ENCODE measurements at regions not wholly inside any gene's neighbourhood (a gene's known extent, or its start where the extent isn't known, plus 50 kb on each side); places are given as distances from the start of the nearest gene placed in this dataset.
"Not testable (repeated sequence)": the region's sequence is repeated elsewhere in the genome, so short reads cannot be mapped to it uniquely, and the experiment has no call there.

DNA sequence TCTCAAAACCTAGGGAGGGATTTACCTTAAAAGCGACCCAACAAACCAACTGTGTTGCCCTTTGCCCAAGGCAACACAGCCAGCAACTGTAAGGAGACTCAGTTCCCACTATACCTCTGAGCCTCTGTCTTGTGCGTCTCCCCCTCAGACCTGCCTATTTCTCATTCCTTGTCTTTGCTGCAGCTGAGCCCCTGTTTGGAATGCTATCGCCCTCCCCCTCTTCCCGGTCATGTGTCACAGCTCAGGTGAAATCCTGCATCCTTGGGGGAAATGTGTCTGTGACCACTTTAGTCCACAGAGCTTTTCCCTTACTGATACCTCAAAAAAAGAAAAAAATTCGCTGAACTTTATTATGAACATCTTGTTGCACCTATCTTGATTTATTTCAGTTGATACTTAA lies 52.0 kb upstream of the LRIG1 start:
- no peak for DNase-seq (ENCODE audit: low read depth)

DNA sequence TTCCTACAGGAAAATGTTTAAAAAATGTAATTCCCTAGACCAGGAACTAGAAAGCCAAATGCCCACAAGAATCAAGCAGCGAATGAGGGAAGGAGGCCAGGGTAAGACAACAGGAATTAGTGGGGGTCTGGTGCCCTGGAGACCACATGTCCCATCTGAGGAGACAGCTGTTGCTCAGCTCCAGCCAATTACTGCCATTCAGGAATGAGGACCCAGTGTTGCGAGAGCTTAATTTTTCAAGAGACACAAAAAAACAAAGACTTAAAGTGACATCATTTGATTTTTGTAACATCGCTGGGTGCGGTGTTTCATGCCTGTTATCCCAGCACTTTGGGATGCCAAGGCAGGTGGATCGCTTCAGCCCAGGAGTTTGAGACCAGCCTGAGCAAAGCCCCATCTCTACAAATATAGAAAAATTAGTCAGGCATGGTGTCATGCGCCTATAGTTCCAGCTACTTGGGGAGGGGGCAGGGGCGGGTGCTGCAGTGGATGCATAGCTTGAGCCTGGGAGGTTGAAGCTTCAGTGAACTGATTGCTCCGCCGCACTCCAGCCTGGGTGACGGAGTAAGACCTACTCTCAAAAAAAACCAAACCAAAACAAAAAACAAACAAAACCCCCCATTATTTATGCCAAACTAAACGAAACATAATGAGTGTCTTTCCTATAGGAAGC lies 52.8 kb upstream of the LRIG1 start:
- DNase-seq (ENCODE audit: low read depth), result no peak

DNA sequence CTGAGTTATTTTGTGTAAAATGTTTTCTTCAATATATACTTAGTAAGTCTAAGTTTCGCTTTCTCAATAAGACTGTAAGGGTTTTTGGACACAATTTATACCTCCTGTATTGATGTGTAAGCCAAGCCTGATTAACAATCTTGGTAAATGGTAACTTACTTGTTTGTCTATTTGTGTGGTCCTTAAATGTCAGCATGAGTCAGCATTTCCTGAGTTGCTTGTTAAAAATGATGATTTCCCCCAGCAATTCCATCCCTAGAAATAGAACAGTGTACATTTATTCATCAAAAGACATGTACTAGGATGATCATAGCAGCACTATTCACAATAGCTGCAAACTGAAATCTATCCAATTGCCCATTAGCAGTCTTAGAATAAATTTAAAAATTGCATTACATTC lies 53.4 kb upstream of the LRIG1 start:
- no peak for DNase-seq (ENCODE audit: low read depth)

DNA sequence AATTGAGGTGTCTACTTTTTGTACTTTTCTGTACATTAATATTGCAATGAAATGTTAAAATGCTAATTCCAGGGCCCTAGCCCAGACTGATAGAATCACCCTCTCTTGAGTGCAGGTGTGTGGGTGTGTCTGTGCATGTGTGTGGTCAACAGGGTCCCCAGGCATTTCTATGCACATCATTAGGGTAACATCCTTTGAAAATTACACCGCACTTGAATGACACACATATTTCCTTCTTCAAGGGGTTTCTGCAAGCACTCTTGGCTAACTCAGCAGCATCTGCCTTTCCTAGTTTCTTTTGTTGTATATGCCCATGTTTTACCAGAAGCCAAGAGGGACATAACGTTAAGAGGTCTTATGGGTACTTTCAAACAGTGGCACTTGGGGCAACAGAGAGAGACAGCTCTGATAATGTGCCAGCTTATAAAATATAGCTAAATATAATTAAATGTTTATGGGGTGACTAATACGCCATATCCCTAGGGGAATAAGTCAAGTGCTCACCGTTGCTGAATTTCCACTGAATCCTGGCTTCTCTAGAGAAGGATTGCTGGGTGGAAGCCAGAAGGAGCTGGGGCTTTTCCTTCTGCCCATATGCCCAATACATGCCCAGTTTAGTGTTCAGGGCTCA lies 54.5 kb upstream of the LRIG1 start:
- no peak for DNase-seq (ENCODE audit: low read depth)

DNA sequence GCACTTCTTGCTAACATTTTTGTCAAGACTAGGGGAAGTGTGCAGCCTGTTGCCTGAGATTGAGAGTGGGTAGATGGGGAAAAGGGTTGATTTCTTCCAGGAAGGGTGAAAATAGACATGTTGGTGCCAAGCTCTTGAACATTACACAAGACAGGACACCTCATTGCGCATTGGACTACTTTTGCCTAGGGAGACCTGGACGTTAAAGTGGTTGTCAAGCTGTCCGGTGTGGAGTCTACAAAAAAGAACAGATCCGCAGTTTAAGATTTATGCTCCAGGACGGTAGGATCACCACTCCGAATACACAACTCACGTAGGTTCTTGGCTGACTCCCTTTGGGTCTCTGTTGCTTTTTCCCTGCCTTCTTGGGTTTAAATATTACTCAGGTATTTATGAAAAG lies 56.3 kb upstream of the LRIG1 start:
- no peak for DNase-seq (ENCODE audit: low read depth)

DNA sequence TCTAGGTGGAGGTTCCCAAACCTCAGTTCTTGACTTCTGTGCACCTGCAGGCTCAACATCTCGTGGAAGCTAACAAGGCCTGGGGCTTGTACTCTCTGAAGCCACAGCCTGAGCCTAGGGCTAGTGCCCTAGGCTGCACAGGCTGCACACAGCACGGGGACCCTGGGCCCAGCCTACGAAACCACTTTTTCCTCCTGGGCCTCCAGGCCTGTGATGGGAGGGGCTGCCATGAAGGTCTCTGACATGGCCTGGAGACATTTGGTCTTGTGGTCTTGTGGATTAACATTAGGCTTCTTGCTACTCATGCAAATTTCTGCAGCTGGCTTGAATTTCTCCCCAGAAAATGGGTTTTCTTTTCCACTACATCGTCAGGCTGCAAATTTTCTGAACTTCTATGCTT lies 59.1 kb upstream of the LRIG1 start:
- not testable (repeated sequence) for DNase-seq (ENCODE audit: low read depth)

DNA sequence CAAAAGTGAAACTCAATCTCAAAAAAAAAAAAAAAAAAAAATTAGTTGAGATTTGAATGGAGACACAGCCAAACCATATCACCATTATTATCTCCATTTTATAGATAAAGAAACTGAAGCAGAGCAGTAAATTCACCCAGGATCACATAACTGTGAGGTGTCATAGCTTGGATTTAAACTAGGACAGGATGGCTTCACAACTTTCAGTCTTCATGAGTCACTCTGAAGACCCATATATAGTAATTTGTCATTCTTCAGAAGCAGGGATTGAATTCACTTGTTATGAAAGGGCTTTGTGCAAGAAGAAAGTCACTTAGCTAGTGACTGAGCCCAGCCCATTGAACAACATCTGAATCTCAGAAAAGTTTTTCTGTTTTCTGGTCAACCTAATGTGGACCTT lies 60.5 kb upstream of the LRIG1 start:
- no peak for DNase-seq (ENCODE audit: low read depth)

DNA sequence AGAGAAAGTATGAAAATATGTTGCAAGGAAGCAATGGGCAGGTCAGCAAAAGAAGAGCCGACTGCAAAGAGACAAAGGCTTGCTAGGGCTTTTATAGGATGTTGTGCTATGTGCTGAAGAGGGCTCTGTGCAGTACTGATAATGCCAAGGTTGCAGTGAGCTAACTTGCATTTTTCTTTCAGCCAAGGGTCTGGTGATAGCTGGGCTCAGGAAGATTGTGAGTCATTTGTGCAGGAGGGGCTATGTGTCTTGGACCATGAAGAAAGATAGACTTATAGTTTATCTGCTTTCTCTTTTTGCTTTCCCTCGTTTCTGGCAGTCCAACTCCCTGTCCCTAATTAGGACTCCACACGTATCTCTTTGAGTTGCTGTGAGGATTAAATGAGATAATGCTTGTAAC lies 64.5 kb upstream of the LRIG1 start:
- no peak for DNase-seq (ENCODE audit: low read depth)

DNA sequence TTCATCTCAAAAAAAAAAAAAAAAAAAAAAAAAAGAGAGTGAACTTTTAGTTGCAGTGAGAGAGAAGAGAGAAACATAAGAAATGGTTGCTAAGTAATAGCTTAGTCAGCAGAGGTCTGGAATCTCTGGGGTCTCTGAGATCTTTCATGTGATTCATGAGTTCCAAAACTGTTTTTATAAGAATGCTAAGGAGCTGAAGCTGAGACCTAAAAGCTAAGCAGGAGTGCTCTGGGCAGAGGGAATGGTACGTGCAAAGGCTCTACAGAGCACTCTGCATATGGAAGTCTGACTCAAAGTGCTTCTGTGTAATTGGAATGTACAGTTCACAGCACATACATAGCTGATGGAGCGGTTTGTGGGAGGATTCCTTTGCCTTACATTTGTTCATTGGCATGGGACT lies 66.3 kb upstream of the LRIG1 start:
- no peak for DNase-seq (ENCODE audit: low read depth)

DNA sequence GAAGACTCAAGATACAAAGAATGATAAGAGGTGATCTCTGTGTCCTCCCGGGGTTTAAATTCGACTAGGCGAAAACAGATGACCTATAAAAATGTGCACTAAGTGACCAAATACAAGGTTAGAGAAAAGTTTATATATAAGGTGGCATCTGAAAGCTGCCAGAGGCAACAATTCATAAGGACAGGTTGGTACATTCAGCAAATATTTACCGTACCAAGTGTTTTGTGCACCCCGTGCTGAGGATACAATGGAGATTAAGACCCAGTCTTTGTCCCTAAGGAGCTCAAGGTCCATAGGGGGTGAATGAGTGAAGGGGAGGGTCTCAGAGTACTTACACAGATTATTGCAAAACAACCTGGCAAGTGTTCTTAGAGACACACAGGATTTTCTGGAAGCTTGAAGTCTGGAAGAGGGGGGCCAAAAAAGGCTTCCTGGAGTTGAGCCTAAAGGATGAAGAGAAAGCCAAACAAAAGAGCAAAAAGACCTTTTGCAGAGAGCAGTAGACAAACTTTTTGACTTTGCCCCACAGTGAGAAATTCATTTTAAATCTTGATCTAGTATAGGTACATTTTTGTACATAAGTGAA lies 71.4 kb upstream of the LRIG1 start:
- DNase-seq (ENCODE audit: low read depth), result no peak

DNA sequence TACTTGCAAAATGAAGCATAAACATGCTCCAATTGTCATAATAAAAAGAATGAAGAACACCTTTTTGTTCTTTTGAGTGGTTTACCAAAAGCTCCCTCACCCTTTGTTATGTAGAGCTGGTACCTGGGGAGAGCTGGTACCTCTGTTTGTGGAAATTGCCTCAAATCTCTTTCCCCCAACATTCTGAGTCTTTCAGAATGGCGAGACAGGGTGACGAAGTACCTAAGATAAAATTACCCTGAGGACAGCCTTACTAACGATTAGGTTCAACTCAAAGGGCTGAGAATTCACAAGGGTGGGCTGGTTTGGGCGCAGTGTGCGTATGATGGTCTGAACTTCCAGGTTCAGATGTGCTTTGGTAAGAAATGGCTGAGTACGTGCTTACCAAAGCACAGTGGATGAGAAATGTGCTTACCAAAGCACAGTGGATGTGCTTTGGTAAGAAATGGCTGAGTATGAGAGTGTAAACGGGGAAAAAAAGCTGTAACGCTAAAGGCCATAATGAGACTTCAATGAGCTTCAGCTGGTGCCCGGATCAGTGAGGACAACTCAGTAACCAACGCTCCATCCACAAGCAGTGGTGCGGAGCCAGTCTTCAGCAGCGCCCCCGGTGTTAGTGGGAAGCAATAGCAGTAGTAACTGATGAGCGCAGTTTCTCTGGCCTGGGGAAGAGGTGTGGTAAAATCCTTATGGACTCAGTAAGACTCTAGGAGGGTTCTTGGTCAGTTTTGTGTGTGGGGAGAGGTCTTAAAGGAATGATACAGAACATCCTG lies 72.3 kb upstream of the LRIG1 start:
- DNase-seq (ENCODE audit: low read depth), result no peak

DNA sequence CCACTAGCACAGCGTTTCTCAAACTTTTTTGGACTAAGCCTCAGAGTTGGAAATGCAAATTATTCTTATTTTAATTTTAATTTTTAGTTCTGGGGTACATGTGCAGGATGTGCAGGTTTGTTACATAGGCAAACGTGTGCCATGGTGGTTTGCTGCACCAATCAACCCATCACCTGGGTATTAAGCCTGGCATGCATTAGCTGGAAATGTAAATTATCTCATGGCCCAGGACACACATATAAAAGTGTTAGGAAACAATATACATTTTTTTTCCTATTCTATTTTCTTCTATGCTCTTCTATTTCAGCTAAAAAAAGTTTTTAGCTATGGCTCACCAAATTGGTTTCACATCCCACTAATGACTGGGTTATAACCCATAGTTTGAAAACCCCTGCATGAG lies 73.3 kb upstream of the LRIG1 start:
- no peak for DNase-seq (ENCODE audit: low read depth)

DNA sequence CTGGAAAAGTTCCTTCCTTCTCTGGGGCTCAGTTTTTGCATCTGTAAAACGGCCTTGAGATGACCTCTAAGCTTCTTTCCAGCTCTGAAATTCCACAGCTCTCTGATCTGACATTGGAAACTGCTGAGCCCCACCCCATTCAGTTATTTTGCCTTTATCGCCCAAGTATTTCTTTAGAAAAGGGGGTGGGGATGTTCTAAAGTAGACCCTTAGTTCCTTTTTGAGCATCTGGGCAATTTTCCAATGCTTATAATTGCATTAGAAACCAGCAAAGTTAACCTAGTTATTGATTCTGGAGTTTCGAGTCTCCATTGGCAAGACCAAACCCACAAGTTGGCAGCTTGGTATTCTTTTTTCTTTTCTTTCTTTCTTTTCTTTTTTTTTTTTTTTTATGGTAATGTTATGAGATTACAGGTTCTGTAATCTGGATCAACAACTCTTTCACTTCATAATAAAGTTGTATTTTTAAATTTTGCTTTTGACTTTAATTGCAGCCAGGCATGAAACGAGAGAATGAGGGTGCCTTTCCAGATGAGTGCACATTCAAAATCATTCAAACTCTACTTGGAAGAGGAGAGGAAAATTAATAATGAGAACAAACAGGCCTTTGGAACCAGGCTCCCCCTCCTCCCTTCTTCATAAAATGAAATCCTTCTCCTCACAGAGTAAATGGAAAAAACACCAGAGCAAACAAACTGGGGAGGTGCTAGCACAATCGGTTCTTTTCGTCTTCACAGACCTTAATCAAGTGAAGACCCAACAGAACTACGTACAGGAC lies 76.8 kb upstream of the LRIG1 start:
- DNase-seq (ENCODE audit: low read depth), result no peak

DNA sequence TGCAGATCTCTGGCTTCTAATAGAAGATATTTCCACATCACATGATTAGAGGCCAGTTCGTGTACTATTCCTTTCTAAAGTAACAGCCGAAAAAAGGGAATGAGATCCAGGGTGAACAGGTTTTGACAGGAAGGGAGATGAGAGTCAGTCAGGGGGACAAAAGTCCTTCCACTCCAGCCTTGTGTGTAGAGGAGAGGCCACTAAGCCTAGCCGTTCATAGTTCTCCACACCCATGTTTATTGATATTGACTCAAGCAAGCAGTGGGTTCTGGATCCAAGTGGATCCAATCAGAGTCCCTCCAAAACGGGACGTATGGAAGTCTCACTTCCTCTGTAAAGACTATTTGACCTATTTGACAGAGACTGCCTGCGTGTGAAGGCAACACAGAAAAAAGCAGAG lies 80.4 kb upstream of the LRIG1 start:
- no peak for DNase-seq (ENCODE audit: low read depth)

DNA sequence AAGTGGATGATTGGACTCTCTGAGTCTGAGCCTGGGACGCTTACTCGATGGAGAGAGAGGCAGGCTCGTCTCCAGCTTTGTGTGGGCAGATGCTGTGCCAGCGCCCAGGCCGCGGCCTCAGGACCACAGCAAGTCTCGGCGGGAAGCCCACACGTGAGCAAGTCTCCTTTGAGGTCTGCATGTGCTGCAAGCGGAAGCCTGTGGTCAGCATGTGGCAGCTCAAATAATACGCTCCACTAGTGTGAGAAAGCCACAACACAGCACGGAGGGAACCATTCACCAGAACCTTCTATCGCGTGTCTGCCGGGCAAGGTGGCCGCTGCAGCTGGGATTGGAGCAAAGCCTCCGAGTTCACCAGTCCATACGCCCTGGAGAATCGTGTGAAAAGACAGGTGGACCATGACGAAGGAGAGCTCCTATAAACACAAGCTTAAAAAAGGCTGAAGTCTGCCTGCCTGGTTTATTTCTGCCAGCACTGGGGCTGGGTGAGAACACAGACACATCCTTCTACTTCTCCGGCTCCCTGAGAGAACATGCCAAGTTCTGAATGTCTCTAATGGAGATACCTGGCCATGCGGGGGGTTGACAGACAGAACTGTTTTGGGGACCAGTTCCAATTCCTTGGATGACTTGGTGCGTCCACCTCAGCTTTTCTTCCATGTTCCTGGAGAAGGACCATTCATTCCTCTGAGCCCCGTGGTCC lies 82.0 kb upstream of the LRIG1 start:
- peak; percentile 27 for DNase-seq (ENCODE audit: low read depth)

DNA sequence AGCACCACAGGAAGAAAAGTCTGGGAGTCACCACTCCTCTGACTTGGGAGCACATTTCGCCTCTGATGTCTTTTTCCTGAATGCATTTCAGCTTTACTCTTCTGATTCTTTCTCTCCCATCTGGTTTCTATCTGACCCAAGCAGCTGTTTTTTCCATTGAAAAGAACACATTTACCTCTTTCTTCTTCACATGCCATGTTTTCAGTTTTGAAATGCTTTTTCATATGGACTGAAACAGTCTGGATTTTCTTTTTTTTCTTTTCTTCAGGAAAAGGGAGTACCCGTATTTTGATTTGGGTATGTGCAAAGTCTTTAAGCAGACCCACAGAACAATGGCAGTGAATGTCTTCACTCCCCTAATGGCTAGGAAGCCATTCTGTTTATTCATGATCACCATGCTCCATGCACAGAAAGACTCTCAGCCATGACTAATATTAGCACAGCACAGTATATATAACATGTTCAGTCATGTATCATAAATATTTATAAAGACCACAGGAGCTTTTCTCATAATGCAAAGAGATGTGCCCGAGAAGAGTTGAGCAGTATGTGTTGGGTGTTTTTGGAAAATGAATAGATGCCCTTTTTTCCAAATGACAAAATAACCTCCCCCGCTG lies 82.7 kb upstream of the LRIG1 start:
- no peak for DNase-seq (ENCODE audit: low read depth)

DNA sequence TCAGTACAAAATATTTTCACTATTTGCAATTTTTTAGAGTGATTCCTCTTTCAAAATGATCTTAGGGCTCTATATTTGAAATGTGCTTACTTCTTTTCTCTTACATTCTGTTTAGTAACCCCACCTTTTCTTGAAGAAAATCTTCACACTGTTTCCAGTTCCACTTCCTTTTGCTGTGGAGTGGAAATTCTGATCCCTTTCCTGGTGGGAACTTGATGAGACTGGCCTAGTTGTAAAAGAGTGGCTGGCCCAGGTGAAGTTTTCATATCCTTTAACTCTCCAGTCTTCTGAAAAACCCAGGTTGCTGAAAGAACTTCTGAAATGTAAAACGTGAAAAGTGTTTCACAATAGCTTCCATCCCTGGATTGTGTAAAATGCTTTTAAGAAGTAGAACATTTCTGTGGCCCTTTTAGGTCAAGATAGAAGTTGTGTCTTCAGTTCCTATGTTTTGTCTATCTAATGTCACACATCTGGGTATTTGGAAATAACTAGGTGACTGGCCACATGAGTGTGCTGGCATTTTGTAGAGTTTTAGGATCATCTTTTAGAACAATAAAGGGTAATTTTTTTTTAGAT lies 84.8 kb upstream of the LRIG1 start:
- no peak for DNase-seq (ENCODE audit: low read depth)

DNA sequence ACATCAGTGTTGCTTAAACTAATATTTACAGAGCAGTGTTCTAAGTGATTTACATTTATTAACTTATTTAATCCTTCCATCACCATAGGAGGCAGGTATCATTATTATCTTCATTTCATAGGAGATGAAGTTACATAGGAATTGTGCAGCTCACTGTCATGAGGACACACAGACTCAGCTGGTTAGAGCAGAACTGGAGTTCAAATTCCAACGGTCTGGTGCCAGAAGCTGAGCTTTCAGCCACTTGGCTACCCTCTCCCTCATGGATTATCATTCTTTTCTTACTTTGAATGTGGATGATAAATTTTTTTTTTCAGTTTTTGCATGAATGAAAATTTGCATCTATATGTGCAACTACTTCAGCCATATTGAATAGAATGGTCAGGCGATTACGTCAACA lies 86.0 kb upstream of the LRIG1 start:
- no peak for DNase-seq (ENCODE audit: low read depth)

DNA sequence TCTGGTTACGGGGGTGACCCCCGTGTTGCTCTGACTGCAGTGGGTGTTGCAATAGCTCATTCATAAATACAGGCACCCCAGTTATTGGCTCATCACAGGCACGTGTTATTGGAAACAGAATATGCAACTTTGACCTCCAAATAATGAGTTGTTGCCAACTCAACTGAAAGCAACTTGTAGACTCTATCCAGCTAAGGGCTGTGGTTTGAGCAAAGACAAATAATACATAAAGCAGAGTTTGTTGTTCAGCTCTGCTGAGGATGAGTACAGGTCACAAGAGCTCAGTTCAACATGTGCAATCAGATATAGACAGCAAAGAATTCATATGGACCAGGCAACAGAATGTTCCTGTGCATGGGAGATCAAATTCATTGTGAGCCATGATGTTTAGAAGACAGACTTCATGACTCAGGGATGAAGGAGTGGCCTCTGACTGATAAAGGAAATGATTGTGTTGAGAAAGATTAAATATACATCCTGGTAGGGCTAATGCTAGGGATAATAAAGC lies 87.6 kb upstream of the LRIG1 start:
- DNase-seq (ENCODE audit: low read depth), result no peak

DNA sequence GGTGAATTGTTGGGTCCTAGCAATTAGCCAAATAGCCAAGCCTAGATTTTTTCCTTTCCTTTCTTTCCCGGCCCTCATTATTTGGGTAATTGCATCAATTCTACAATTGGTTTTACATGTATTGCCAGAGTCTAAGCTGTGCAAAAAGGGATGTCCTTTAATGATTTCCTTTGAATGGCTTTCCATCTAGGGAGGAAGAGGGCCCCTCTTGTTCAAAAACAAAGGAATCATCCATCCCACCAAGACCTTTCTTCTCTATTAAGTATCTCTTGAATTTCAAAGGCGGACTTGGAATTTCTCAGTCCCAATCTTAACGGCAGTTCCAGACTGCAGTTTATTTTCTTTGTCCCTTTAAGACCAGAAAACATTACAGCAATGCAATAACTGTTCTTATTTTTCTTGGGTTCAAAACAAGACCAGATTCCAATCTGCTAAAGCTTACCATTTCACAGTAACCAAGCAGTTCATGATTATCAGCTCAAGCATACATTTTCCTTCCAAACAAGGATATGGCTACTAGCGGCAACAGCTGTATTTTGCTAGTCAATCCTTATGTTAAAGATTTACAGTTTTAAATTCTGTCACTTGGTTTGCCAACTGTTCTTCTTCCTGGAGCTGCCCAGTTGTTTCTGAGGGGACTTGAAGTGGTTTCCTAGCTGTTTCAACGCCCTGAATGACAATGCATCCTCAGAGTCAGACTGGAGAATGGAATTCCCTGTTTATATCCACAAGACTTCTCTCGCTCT lies 91.4 kb upstream of the LRIG1 start:
- no peak for DNase-seq (ENCODE audit: low read depth)
